ENCODE measurements at regions not wholly inside any gene's neighbourhood (a gene's known extent, or its start where the extent isn't known, plus 50 kb on each side); places are given as distances from the start of the nearest gene placed in this dataset.
"Not testable (repeated sequence)": the region's sequence is repeated elsewhere in the genome, so short reads cannot be mapped to it uniquely, and the experiment has no call there.

DNA sequence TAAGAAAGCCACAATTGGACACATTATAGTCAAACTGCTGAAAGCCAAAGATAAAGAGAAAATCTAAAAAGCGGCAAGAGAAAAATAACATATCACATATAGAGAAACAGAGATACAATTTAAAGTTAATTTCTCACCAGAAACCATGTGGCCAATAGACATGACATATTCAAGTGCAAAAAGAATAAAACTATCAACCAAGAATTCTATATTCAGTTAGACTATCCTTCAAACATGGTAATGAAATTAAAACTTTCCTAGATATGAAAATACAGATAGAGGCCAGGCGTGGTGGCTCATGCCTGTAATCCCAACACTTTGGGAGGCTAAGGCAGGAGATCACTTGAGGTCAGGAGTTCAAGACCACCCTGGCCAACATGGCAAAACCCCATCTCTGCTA lies 129.1 kb upstream of the RNF32 start:
- no peak for DNase-seq

DNA sequence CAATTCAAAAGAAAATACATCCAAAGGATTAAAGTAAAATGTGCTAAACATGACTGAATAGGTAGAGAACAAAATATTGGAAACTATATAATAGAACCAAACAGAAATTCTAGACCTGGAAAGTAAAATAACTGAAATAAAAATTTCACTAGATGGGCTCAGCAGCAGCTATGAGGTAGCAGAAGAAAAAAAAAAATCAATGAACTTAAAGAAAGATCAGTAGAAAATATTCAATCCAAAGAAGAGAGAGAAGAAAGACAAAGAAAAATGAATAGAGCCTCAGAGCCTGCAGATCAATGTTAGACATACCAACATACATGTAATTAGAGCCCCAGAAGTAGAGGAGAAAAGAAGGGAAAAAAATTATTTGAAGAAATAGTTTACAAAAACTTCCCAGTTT lies 129.6 kb upstream of the RNF32 start:
- no peak for DNase-seq

DNA sequence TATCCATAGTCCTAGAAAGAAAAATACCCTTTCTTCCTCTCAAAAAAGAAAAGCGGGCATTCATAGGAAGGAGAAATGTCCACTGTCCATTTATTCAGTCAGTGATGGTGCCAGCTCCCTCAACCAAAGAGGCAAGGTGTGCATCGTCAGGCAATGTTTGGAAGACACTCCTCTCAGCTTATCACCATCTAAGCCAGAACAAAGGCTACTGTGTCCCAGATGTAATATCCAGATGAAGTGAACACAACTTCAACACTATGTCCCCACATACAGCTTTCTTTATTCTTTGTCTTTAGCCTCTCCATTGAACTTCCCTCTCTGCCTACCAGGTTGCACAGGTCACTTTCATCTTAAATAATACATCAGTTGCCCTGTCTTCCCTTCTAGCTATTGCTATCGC lies 131.4 kb upstream of the RNF32 start:
- DNase-seq: no peak

- no peak for DNase-seq
Observed at GRCh38 chr7:156505876-156506275, 134.7 kb upstream of the RNF32 start.

GRCh38 chr7:156504687-156505545 lies 135.7 kb upstream of the RNF32 start:
- DNase-seq: no peak

GRCh38 chr7:156504006-156504405 lies 136.6 kb upstream of the RNF32 start:
- DNase-seq: no peak

DNA sequence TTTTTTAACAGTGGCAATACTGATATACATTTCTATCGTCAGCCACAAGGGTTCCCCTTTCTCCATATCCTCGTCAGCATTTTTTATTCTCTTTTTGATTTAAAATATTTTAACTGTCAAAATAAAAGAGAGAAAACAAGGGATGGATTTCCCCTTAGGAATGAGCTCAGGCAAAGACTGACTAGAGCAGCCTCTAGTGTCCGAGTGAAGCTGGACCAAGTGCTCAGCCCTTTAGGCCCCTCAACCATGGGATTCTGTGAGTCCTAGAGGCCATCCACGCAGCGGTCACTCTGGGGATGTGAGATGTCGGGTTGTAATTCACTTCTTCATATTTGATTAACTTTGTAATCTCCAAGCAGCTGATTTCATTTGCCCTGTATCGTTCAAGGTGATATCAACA lies 137.4 kb upstream of the RNF32 start:
- no peak for DNase-seq

GRCh38 chr7:156501815-156502214 lies 138.8 kb upstream of the RNF32 start:
- DNase-seq: not testable (repeated sequence)

DNA sequence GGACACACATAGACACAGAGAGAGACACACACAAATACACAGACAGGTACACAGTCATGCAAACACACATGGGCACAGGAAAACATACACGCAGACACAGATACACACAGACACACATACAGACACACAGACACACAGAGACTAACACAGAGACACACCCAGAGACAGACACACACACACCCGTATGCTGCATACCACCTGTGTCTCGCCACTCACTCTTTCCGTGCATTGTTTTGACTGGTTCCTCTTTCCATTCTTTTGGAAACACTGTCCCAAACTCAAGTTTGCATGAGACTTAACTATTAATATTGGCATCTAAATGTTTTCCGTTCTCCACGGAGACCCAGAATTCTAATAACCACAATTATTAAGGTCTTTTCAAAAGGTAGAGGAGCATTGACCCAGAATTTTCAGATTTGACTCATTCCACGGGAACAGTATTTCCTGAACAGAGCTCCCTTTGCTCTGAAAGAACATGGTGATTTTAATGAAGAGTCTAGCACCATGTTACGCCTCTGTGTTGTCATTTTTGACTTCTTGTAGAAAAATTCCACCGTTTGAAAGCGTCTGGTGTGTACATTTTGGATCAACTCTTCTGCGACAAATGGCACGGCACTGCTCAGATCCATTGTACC lies 141.2 kb upstream of the RNF32 start:
- no peak for DNase-seq

GRCh38 chr7:156497776-156498509 lies 142.6 kb upstream of the RNF32 start:
- DNase-seq: no peak

GRCh38 chr7:156496865-156497264 lies 143.7 kb upstream of the RNF32 start:
- no peak for DNase-seq

DNA sequence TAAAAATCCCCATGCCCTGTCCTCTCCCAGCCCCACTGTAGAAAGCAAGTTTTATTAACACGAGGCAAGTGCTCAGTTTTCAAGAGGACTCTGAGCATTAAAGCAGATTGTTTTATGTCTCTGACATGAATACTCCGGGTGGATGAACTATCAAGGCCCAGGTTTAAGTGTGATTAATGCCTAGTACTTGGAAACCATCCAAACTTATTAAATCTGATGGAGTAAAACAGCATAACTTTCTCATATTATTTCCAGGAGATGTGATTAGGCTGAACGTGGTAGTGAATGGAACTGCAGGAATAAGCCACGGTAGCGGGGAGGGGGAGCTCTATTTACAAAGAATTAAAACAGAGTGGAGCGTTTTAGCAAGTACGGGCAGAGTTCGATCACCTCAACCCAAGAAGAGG lies 144.2 kb upstream of the RNF32 start:
- DNase-seq: no peak

DNA sequence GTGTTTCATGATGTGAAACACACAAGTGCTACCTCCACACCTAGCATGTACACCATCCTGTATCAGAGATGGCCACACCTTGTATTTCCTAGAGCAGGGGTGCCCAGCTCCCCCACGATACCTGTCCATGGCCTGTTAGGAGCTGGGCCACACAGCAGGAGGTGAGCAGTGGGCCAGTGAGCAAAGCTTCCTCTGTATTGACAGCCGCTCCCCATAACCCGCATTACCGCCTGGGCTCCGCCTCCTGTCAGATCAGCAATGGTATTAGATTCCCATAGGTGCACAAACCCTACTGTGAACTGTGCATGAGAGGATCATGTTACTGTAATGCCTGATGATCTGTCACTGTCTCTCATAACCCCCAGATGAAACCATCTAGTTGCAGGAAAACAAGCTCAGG lies 145.6 kb upstream of the RNF32 start:
- DNase-seq: no peak

DNA sequence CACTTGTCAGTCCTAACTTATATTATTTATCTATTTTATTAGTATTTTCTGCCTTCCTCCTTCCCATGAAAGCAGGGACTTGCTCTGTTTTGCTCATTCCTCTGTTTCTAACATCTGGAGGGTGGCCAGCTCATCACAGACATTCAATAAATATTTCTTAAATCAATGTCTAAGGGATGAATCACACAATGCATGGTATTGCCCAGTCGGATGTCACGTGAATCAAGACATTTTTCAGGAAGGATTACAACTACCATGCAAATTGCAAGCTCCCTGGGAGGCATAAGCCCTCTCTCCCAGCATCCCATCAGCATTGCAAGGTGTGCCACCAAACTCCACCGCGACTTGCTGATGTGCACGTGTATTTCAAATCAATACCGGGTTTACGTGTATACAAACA lies 146.6 kb upstream of the RNF32 start:
- no peak for DNase-seq

- DNase-seq: no peak
Observed at GRCh38 chr7:156492170-156492569, 148.4 kb upstream of the RNF32 start.

- no peak for DNase-seq
Observed at GRCh38 chr7:156491435-156491834, 149.1 kb upstream of the RNF32 start.

- DNase-seq: no peak
Observed at GRCh38 chr7:156490021-156490800, 150.4 kb upstream of the RNF32 start.

DNA sequence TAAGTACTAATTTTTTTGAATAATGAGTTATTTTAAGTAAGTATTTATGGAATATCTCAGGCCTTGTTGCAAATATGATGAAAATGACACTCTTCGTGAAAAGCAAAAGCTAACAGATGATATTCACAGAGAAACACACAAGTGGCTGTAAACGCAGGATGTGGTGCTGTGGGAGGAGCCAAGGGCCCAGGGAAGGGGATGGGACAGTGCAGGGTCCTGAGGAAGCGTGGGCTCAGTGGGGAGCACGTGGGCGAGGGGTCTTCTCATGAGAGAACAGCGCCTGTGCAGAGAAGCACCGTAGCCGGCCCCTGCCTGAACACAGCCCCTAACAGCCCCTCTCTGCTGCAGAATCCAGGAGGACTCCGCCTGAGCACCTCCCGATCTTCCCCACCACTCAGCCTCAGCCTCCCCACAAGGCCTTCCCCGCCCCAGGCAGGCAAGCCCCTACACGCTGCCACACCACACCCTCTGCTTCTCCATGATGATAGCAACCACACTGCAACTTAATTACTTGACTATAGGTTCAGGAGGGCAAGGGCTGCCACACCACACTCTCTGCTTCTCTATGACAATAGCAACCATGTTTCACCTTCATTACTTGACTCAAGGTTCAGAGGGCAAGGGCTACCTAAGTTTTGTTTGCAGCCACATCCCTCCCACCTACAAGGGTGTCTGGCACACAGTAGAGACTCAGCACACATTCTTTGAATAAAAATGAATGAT lies 152.6 kb upstream of the RNF32 start:
- DNase-seq: no peak

DNA sequence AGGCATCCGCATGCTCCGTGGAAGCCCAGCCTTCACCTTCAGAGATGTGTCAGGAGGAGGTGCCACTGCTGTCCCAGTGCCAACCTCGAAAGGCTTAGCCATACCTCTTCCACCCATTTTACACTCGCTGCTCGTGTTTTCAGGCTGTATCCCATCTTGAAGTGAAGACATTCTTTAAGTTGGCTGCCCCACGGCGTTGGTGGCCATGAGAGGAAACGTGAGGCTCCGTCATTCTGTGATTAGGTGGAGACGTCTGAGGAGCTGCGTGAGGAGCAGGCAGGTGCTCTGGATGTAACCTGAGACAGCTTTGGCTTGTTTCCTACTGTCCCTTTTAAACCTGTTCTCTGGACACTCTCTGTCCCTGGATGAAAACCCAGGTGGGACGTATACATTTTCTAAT lies 159.9 kb upstream of the RNF32 start:
- DNase-seq: no peak

DNA sequence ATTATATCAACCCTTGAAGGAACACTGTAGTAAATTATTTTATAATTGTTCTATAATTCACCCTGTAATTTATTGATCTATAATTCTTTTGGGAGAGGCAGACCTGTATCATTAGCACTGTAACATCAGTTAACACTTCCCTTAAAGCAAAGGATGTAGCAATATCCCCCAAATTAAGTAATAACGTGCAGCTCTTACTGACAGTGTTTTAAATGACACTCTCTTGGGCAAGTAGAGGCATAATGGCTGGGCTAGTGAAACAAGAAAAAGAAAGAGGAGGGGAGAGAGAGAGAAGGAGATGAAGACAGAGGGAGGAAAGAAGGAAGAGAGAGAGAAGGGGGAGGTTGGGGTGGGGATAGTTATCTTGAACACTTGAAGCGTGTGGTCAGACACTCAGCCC lies 161.0 kb upstream of the RNF32 start:
- DNase-seq: no peak

DNA sequence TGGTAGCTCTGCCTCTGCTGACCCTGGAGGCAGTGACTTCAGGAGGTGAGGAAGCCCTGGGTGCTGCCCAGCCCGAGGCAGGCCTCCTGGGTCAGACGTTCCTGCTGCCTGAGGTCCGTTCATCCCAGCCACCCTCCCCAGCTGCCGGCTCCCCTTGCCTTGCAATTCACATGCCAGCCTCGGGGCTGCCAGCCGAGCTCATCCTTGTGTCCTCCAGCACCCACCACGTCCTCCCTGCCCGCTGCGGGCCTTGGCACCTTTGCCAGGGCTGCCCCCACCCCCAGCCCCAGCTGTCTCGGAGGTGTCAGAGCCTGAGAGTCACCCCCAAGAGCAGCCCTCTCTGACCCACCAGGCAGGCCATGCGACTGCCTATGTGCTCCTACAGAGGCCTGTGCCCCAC lies 162.1 kb upstream of the RNF32 start:
- DNase-seq: no peak

GRCh38 chr7:156475666-156476065 lies 164.9 kb upstream of the RNF32 start:
- DNase-seq: no peak

All from right forelimb (tissue), 1 donor.